PC-3 (cell line): ENCODE measurements at regions not wholly inside any gene's neighbourhood (a gene's known extent, or its start where the extent isn't known, plus 50 kb on each side); places are given as distances from the start of the nearest gene placed in this dataset.

Experiments
- EZH2 ChIP-seq: fragments of 300-600 bp; sonication (generic); IDR thresholded peaks from one replicate; pipeline ENCODE4 v1.6.1; 2017; ENCODE audit warnings: antibody characterized with exemption, mild to moderate bottlenecking, low read length; ENCODE audit not compliant: unreplicated experiment
- EZH2phosphoT487 ChIP-seq: fragments of 300-600 bp; sonication (generic); IDR thresholded peaks from 2 replicates; pipeline ENCODE4 v1.6.1; 2018; ENCODE audit warnings: mild to moderate bottlenecking, antibody characterized with exemption, low read length, borderline replicate concordance
- TF ChIP-seq, protein P1 (sequence below): fragments of 300-600 bp; sonication (generic); conservative IDR thresholded peaks from 2 replicates; pipeline ENCODE4 v1.5.1; 2017; ENCODE audit warnings: antibody characterized with exemption, low read depth, mild to moderate bottlenecking, low read length

DNA sequence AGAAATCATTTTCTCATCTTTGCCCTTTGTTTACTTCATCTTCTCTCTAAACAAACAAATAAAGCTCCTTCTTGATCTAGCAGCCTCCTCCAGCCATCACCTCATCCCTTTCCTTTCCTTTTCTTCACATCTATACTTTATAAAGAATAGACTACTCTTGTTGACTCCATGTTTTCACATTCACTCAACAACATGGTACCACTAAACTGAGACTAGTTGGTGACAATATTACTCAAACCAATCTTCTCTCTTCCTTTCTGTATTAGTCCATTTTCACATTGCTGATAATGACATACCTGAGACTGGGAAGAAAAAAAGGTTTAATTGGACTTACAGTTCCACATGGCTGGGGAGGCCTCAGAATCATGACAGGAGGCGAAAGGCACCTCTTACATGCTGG is 324.7 kb downstream of the SOX2 start:
- no peak for TF ChIP-seq EZH2
- TF ChIP-seq, protein P1, sequence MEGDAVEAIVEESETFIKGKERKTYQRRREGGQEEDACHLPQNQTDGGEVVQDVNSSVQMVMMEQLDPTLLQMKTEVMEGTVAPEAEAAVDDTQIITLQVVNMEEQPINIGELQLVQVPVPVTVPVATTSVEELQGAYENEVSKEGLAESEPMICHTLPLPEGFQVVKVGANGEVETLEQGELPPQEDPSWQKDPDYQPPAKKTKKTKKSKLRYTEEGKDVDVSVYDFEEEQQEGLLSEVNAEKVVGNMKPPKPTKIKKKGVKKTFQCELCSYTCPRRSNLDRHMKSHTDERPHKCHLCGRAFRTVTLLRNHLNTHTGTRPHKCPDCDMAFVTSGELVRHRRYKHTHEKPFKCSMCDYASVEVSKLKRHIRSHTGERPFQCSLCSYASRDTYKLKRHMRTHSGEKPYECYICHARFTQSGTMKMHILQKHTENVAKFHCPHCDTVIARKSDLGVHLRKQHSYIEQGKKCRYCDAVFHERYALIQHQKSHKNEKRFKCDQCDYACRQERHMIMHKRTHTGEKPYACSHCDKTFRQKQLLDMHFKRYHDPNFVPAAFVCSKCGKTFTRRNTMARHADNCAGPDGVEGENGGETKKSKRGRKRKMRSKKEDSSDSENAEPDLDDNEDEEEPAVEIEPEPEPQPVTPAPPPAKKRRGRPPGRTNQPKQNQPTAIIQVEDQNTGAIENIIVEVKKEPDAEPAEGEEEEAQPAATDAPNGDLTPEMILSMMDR: no peak
- no peak for TF ChIP-seq EZH2phosphoT487
